A673 (cell line): ENCODE measurements at regions not wholly inside any gene's neighbourhood (a gene's known extent, or its start where the extent isn't known, plus 50 kb on each side); places are given as distances from the start of the nearest gene placed in this dataset.

Experiments used
- BruUV-seq: library from RNA; stranded (reverse); fragments of 400-500 nt; replicated peaks from 2 replicates; lab custom pipeline; 2021; lab: Mats Ljungman, UMichigan
- CTCF ChIA-PET: fragments of 300-600 bp; sonication (Branson Sonifier 250); formaldehyde crosslinking; loops from one replicate; lab custom pipeline; 2022; ENCODE audit warnings: antibody characterized with exemption; lab: Charles Lee
- POLR2A ChIA-PET: fragments of 300-600 bp; sonication (Branson Sonifier 250); formaldehyde crosslinking; loops from one replicate; lab custom pipeline; 2022; ENCODE audit warnings: antibody characterized with exemption; ENCODE audit not compliant: low non-redundant PET; lab: Charles Lee
- DNase-seq: peaks from one replicate; pipeline ENCODE4 v3.0.0-alpha.2; 2015; ENCODE audit warnings: low spot score
- H3K27ac ChIP-seq: fragments of 200-600 bp; sonication (generic); 2 replicates; pipeline ENCODE4 v1.5.1; 2016; ENCODE audit warnings: mixed run types, low read depth, mild to moderate bottlenecking, mixed read lengths, antibody characterized with exemption, low read length; ENCODE audit not compliant: poor library complexity, severe bottlenecking
- H3K27me3 ChIP-seq: fragments of 200-600 bp; sonication (generic); replicated peaks from 2 replicates; pipeline ENCODE4 v1.6.1; 2017; ENCODE audit warnings: mixed run types, low read depth, mild to moderate bottlenecking, mixed read lengths, antibody characterized with exemption, low read length; ENCODE audit not compliant: insufficient read depth, poor library complexity
- H3K36me3 ChIP-seq: fragments of 200-600 bp; sonication (generic); 2 replicates; pipeline ENCODE4 v1.6.1; 2016; ENCODE audit warnings: mixed run types, mild to moderate bottlenecking, mixed read lengths, antibody characterized with exemption, low read length; ENCODE audit not compliant: insufficient read depth, poor library complexity, severe bottlenecking
- H3K4me1 ChIP-seq: fragments of 200-600 bp; sonication (generic); 2 replicates; pipeline ENCODE4 v1.6.1; 2017; ENCODE audit warnings: mixed run types, mild to moderate bottlenecking, mixed read lengths, antibody characterized with exemption, low read length; ENCODE audit not compliant: insufficient read depth, poor library complexity, severe bottlenecking
- H3K4me3 ChIP-seq: fragments of 200-600 bp; sonication (generic); 2 replicates; pipeline ENCODE4 v1.5.1; 2016; ENCODE audit warnings: low read depth, mixed run types, mild to moderate bottlenecking, mixed read lengths, low read length; ENCODE audit not compliant: poor library complexity, severe bottlenecking
- H3K9me3 ChIP-seq: fragments of 200-600 bp; sonication (generic); 2 replicates; pipeline ENCODE4 v1.6.1; 2016; ENCODE audit warnings: mixed run types, low read depth, mild to moderate bottlenecking, mixed read lengths, antibody characterized with exemption, low read length; ENCODE audit not compliant: poor library complexity, severe bottlenecking
- CTCF ChIP-seq: fragments of 300-800, 200-600 bp; sonication (generic); conservative IDR thresholded peaks from 2 replicates; pipeline ENCODE4 v1.5.1; 2017; ENCODE audit warnings: low read depth, mild to moderate bottlenecking, antibody characterized with exemption, low read length, moderate library complexity, mixed read lengths
- EZH2 ChIP-seq: fragments of 200-600 bp; sonication (generic); IDR thresholded peaks from 2 replicates; pipeline ENCODE4 v1.6.1; 2017; ENCODE audit warnings: borderline replicate concordance, low read depth, mild to moderate bottlenecking, mixed read lengths, antibody characterized with exemption, low read length; ENCODE audit not compliant: poor library complexity, severe bottlenecking
- intact Hi-C: fragments of 100-400 bp; cut with micrococcal nuclease; formaldehyde crosslinking; loops from one replicate; pipeline ENCODE4 v1.10.0; 2022; ENCODE audit not compliant: unreplicated experiment

- H3K9me3 ChIP-seq: peaks cover 3% of the 10 kb centered on the region
- no peak for DNase-seq
- no TSS peak for BruUV-seq
Measured at GRCh38 chr14:97022741-97023140, 225.6 kb downstream of the VRK1 start.

DNA sequence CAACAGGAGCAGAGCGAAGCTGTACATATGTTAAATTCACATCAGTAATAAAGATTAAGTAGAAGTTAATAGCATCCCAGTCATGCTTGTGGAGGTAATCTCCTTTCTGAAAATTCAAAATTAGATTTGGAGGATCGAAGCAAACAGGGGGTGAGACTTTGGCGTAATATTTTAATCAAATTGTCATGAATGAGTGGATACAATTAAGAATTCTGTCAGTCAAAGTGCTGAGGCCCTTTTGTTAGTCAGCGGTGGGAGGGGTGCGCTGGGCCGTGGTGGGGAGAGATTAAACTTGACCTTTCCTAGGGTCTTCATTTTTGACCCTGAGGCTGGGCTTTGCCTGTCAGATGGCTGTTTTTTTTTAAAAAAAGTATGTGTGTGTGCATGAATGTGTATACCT, 226.7 kb downstream of the VRK1 start:
- ChIA-PET CTCF (no interaction called here), POLR2A (no interaction called here)
- H3K36me3 ChIP-seq: no peaks in the 10 kb centered on the region
- H3K4me1 ChIP-seq: peaks cover 4% of the 10 kb centered on the region
- H3K27ac ChIP-seq: no peak overlapping the region
- DNase-seq: no peak
- no peaks in the 10 kb centered on the region for H3K9me3 ChIP-seq
- H3K4me3 ChIP-seq: no peak overlapping the region
- H3K27me3 ChIP-seq: no peaks in the 10 kb centered on the region
- TF ChIP-seq EZH2 (no peak), CTCF (no peak)
- BruUV-seq: no TSS peak
- intact Hi-C loops: no loop called here

More at GRCh38 chr14:97022741-97023140, 225.6 kb downstream of the VRK1 start:
- no peaks in the 10 kb centered on the region for H3K36me3 ChIP-seq
- H3K27ac ChIP-seq: no peak overlapping the region
- H3K4me3 ChIP-seq: no peak overlapping the region
- TF ChIP-seq CTCF (no peak), EZH2 (no peak)
- no peaks in the 10 kb centered on the region for H3K27me3 ChIP-seq
- POLR2A ChIA-PET: interaction anchor here (0.6 kb wide), 1 partner anchor 22 kb away, joined by 3 read pairs; no protein-coding TSS in a partner anchor
- H3K4me1 ChIP-seq: no peaks in the 10 kb centered on the region
- CTCF ChIA-PET: no interaction called here
- intact Hi-C loops: no loop called here

DNA sequence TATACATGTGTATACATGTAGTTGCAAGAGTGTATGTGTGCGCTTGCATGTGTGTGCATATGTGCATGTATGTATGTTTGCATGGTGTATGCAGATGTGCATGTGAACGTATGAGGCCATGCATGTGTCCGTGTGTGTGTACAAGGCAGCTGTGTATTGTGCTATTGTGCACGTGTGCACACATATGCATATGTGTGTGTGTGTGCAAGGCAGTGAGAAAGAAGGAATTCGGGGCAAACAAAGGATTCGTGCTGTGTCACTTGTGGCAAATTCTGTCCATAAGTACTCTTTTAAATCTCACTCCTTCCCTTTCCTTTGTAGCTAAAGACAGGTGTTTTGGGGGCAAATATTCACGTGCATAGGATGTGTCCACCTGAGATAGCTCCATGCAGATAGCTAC, 227.1 kb downstream of the VRK1 start:
- no peak for TF ChIP-seq CTCF
- Histone ChIP-seq H3K27me3 (no peaks in the 10 kb centered on the region), H3K4me1 (peaks cover 4% of the 10 kb centered on the region), H3K9me3 (no peaks in the 10 kb centered on the region), H3K4me3 (no peak overlapping the region), H3K36me3 (no peaks in the 10 kb centered on the region), H3K27ac (no peak overlapping the region)
- intact Hi-C loops: no loop called here
- POLR2A ChIA-PET: no interaction called here
- DNase-seq: no peak
- no TSS peak for BruUV-seq
- CTCF ChIA-PET: no interaction called here
